SU-DHL-6 (cell line): ENCODE measurements at regions not wholly inside any gene's neighbourhood (a gene's known extent, or its start where the extent isn't known, plus 50 kb on each side); places are given as distances from the start of the nearest gene placed in this dataset.

Experiments used
- H2AFZ ChIP-seq: fragments of 200-600 bp; sonication (generic); 2 replicates; pipeline ENCODE4 v1.6.1; 2014; ENCODE audit warnings: low read depth, mild to moderate bottlenecking, moderate library complexity, mixed read lengths, antibody characterized with exemption, low read length; ENCODE audit not compliant: severe bottlenecking
- H3F3A ChIP-seq: fragments of 200-600 bp; shearing (Covaris generic); 2 replicates; pipeline ENCODE4 v1.6.0; 2016; ENCODE audit warnings: antibody characterized with exemption, mild to moderate bottlenecking; ENCODE audit not compliant: insufficient read depth
- H3K27ac ChIP-seq: fragments of 200-600 bp; sonication (generic); 2 replicates; pipeline ENCODE4 v1.5.1; 2016; ENCODE audit warnings: low read depth, mild to moderate bottlenecking, low read length, moderate library complexity, mixed read lengths
- H3K27me3 ChIP-seq: fragments of 200-600 bp; sonication (generic), shearing (Covaris generic); 2 replicates; pipeline ENCODE4 v1.6.0; 2014; ENCODE audit warnings: mild to moderate bottlenecking, low read length
- H3K36me3 ChIP-seq: fragments of 200-600 bp; sonication (generic); 2 replicates; pipeline ENCODE4 v1.6.1; 2014; ENCODE audit warnings: mild to moderate bottlenecking, low read length, mixed read lengths
- H3K4me2 ChIP-seq: fragments of 300-600, 200-600 bp; shearing (Covaris generic), sonication (generic); 2 replicates; pipeline ENCODE4 v1.6.0; 2014; ENCODE audit warnings: low read length, low read depth, mild to moderate bottlenecking; ENCODE audit not compliant: poor library complexity, severe bottlenecking
- H3K4me3 ChIP-seq: fragments of 200-600 bp; sonication (generic); 2 replicates; pipeline ENCODE4 v1.5.1; 2014; ENCODE audit warnings: antibody characterized with exemption, low read length, mild to moderate bottlenecking, mixed read lengths; ENCODE audit not compliant: insufficient read depth, poor library complexity, severe bottlenecking
- H3K79me2 ChIP-seq: fragments of 200-600 bp; sonication (generic); 2 replicates; pipeline ENCODE4 v1.6.1; 2014; ENCODE audit warnings: mild to moderate bottlenecking, low read length, moderate library complexity; ENCODE audit not compliant: insufficient read depth
- H3K9ac ChIP-seq: fragments of 200-600 bp; sonication (generic); 2 replicates; pipeline ENCODE4 v1.7.0; 2014; ENCODE audit warnings: mild to moderate bottlenecking, low read length
- H3K9me2 ChIP-seq: fragments of 200-600 bp; sonication (generic); replicated peaks from 2 replicates; pipeline ENCODE4 v1.6.1; 2014; ENCODE audit warnings: low read length; ENCODE audit not compliant: insufficient read depth
- H3K9me3 ChIP-seq: fragments of 200-600 bp; sonication (generic); 2 replicates; pipeline ENCODE4 v1.6.1; 2014; ENCODE audit warnings: low read length, mixed read lengths; ENCODE audit not compliant: insufficient read depth
- H4K20me1 ChIP-seq: fragments of 200-600 bp; sonication (generic); 2 replicates; pipeline ENCODE4 v1.6.1; 2014; ENCODE audit warnings: low read depth, mild to moderate bottlenecking, antibody characterized with exemption, low read length, moderate library complexity, mixed read lengths
- CTCF ChIP-seq: fragments of 200-600 bp; sonication (generic); IDR thresholded peaks from one replicate; pipeline ENCODE4 v1.5.1; 2017; ENCODE audit warnings: antibody characterized with exemption, mild to moderate bottlenecking, low read length, moderate library complexity; ENCODE audit not compliant: insufficient read depth, poor library complexity, severe bottlenecking
- EZH2phosphoT487 ChIP-seq: fragments of 200-600 bp; sonication (generic), shearing (Covaris generic); conservative IDR thresholded peaks from 2 replicates; pipeline ENCODE4 v1.6.1; 2018; ENCODE audit warnings: mild to moderate bottlenecking, antibody characterized with exemption, low read length, moderate library complexity, mixed read lengths

GRCh38 chr5:14016549-14016948, 72.1 kb upstream of the DNAH5 start:
- H4K20me1 ChIP-seq, result no peaks in the 10 kb centered on the region
- no peaks in the 10 kb centered on the region for H3K36me3 ChIP-seq
- H3K9me2 ChIP-seq, result no peaks in the 10 kb centered on the region
- no peaks in the 10 kb centered on the region for H3K79me2 ChIP-seq
- no peak overlapping the region for H3K4me3 ChIP-seq
- H2AFZ ChIP-seq, result no peak overlapping the region
- no peak overlapping the region for H3K27ac ChIP-seq
- no peaks in the 10 kb centered on the region for H3K9me3 ChIP-seq
- no peak overlapping the region for H3K9ac ChIP-seq
- H3F3A ChIP-seq, result no peaks in the 10 kb centered on the region
- H3K4me2 ChIP-seq, result no peak overlapping the region
- TF ChIP-seq EZH2phosphoT487, result no peak
- TF ChIP-seq CTCF, result no peak
- no peaks in the 10 kb centered on the region for H3K27me3 ChIP-seq

DNA sequence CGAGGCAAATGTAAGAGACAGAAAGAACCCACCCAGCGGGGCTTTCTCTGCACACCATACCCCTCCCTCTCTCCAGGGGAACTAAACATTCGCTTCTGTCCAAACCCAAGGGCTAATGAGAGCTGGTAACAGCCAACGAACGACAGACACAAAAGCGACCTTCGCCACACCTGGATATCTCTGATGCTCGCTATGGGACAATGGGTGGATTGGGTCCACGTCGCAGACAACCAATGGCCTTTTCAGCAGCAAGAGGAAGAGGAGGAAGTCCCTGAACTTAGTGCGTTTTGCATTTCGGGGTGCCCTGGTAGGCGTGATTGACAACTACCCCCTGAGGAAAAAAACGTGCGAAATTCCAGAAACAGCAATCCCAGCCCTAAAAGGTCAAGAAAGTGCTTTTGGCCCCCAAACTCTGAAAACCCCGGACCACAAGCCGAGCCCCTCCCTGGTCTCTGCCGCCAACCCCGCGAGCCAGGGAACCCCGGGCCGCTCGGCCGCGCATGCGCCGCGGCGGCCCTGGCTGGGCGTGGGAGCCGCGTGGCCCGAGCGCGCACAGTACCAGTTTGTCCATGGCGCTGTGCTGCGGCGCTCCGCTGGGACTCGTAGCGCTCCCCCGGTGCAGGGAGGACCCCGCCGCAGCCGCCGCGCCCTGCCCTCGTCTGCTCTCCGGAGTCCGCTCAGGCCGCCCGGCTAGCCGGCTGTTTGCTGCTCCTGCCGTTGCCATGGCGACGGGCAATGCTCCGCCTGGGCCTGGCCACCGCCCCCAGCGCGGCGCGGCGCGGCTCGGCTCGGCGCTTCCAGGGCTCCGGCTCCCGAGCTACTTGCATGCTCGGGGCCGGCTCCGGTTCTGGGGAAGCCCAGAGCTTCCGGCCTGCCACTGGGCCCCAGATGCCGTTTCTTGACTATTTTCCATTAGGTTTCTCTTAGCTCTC, 66.9 kb upstream of the DNAH5 start:
- Histone ChIP-seq H3K9ac (peak overlapping the region; percentile 52), H3K36me3 (no peaks in the 10 kb centered on the region), H3K4me3 (peak overlapping the region; percentile 62), H3F3A (no peaks in the 10 kb centered on the region), H3K9me3 (no peaks in the 10 kb centered on the region), H3K9me2 (no peaks in the 10 kb centered on the region), H3K79me2 (no peaks in the 10 kb centered on the region), H4K20me1 (no peaks in the 10 kb centered on the region), H2AFZ (peak overlapping the region; percentile 92), H3K27ac (no peak overlapping the region), H3K27me3 (no peaks in the 10 kb centered on the region), H3K4me2 (peak overlapping the region; percentile 97)
- no peak for TF ChIP-seq CTCF
- TF ChIP-seq EZH2phosphoT487, result no peak

DNA sequence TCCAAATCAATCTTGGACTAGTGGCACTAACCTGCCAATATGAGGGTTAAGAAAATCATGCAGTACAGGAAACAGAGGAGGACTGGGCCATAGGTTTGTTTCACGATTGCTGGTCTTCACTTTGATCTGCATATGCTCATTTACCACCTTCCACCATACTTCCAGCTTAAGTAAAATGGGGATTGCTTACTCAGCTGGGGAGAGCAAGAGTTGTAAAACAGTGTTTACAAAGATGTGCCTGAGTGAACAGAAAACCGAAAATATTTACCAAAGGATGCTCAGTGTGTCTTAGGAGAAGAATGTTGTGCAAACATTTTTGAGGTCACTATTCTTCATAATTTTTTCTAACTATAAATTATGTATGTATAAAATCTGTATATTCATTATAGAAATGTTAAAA, 65.1 kb upstream of the DNAH5 start:
- TF ChIP-seq CTCF (no peak), EZH2phosphoT487 (no peak)
- H3F3A ChIP-seq, result no peaks in the 10 kb centered on the region
- H3K36me3 ChIP-seq, result no peaks in the 10 kb centered on the region
- H3K27ac ChIP-seq, result no peak overlapping the region
- H2AFZ ChIP-seq, result no peak overlapping the region
- no peak overlapping the region for H3K4me2 ChIP-seq
- H3K9me2 ChIP-seq, result no peaks in the 10 kb centered on the region
- H3K79me2 ChIP-seq, result no peaks in the 10 kb centered on the region
- H3K4me3 ChIP-seq, result no peak overlapping the region
- no peaks in the 10 kb centered on the region for H3K27me3 ChIP-seq
- H4K20me1 ChIP-seq, result no peaks in the 10 kb centered on the region
- no peaks in the 10 kb centered on the region for H3K9me3 ChIP-seq
- no peak overlapping the region for H3K9ac ChIP-seq
